ENCODE measurements at regions not wholly inside any gene's neighbourhood (a gene's known extent, or its start where the extent isn't known, plus 50 kb on each side); places are given as distances from the start of the nearest gene placed in this dataset.

DNA sequence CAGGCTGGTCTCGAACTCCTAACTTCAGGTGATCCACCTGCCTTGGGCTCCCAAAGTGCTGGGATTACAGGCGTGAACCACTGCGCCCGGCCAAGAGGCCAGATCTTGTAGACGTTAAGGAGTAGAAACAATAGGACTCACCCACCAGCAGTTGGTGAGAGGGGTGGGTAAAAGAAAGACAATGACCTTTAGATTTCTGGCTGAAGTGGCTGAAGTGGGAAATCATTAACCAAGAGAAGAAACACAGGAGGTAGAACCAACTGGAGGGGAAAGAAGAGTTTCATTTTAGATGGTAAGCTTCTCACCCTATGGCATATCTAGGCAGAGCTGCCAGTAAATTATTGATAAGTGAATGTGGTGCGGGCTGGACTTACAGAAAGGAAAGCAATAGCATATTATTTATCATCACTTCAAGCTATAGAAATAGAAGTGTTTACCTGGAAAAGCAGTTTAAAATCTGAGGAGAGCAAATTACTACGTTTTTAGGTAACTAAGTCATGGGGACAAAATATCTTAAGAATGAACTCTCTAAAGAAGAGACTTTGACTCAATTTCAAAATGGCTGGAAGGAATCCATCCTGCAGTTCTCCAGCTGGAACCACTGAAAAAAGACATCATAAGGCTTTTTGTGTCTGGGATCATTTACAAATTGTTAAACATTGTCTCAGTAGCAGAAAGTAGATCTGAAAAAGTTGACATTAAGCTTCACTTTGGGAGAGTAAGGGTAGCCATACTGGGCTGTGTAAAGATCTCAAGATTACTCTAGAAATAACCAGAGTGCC is 109.6 kb downstream of the ALDH8A1 start:
- Histone ChIP-seq H3K27me3 (ENCODE audit: control insufficient read depth, insufficient read depth, low read length) (no peaks in the 10 kb centered on the region), H3K9me3 (ENCODE audit: control insufficient read depth, low read length) (no peaks in the 10 kb centered on the region), H3K9ac (ENCODE audit: low read length) (no peak overlapping the region), H3K4me3 (ENCODE audit: low read length) (no peak overlapping the region), H3K4me1 (ENCODE audit: control insufficient read depth, insufficient read depth, low read length) (no peaks in the 10 kb centered on the region), H3K36me3 (ENCODE audit: control insufficient read depth, insufficient read depth, low read length) (no peaks in the 10 kb centered on the region)

DNA sequence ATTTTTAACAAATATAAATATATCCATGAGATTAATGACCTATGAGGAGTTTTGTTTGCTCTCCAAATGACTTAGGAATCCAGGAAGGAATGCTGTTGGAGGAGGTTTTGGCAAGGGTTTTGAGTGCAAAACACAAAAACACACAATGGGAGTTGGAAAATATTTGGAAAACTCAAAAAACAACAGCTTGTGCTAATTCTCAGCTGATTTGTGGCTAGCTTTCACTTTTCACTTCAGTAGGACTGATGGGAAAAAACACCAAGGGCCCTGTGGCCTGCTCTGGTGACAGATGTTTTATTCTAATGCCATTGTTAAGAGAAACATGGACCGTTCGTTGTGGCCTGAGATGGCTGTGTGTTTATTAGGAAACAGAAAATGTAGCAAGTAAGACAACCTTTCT is 113.9 kb downstream of the ALDH8A1 start:
- no peak overlapping the region for H3K4me3 ChIP-seq (ENCODE audit: low read length)
- no peaks in the 10 kb centered on the region for H3K9me3 ChIP-seq (ENCODE audit: control insufficient read depth, low read length)
- H3K36me3 ChIP-seq (ENCODE audit: control insufficient read depth, insufficient read depth, low read length), result no peaks in the 10 kb centered on the region
- H3K4me1 ChIP-seq (ENCODE audit: control insufficient read depth, insufficient read depth, low read length), result no peaks in the 10 kb centered on the region
- no peaks in the 10 kb centered on the region for H3K27me3 ChIP-seq (ENCODE audit: control insufficient read depth, insufficient read depth, low read length)
- no peak overlapping the region for H3K9ac ChIP-seq (ENCODE audit: low read length)

DNA sequence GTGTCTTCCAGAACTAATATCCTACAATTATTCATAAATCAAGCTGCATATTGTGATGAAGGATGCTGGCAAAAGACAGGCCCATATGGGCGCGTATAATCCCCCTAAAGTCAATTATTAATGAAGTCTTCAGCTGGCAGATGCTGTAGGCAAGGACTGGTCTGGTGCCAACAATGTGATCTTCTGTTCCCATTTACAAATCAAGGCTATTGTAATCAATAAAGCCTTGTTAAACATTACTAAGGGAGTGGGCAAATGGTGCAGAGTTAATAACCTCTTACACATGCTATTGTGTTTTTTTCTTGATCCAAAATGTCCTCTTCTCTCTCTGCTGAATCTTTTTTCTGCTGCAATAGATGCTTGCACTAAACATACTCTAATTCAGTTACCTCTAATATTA is 119.0 kb downstream of the ALDH8A1 start:
- Histone ChIP-seq H3K4me1 (ENCODE audit: control insufficient read depth, insufficient read depth, low read length) (no peaks in the 10 kb centered on the region), H3K36me3 (ENCODE audit: control insufficient read depth, insufficient read depth, low read length) (no peaks in the 10 kb centered on the region)

DNA sequence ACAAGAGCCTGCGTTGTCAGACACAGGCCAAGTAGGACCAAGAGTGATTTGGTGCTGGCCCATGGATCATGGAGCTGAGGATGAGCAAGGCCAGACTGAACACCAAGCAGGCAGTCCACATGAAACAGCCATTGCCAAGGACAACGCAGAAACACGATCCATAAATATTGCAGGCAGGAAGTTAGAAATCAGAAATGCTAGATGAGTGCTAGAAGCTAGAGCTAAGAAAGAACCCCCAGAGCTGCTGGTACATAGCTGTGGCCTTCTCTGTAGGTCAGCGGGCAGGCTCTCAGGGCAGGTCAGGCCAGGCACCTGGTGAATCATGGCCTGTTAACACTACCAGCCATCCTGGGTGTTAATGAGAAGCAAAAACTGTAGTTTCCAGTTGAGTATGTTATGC is 119.7 kb downstream of the ALDH8A1 start:
- Histone ChIP-seq H3K4me3 (ENCODE audit: low read length) (no peak overlapping the region), H3K9ac (ENCODE audit: low read length) (no peak overlapping the region), H3K4me1 (ENCODE audit: control insufficient read depth, insufficient read depth, low read length) (no peaks in the 10 kb centered on the region), H3K36me3 (ENCODE audit: control insufficient read depth, insufficient read depth, low read length) (no peaks in the 10 kb centered on the region), H3K27me3 (ENCODE audit: control insufficient read depth, insufficient read depth, low read length) (no peaks in the 10 kb centered on the region), H3K9me3 (ENCODE audit: control insufficient read depth, low read length) (no peaks in the 10 kb centered on the region)

More for the DNA sequence above, 119.0 kb downstream of the ALDH8A1 start:
- Histone ChIP-seq H3K9me3 (ENCODE audit: control insufficient read depth, low read length) (no peaks in the 10 kb centered on the region), H3K4me3 (ENCODE audit: low read length) (no peak overlapping the region), H3K27me3 (ENCODE audit: control insufficient read depth, insufficient read depth, low read length) (no peaks in the 10 kb centered on the region), H3K9ac (ENCODE audit: low read length) (no peak overlapping the region)

DNA sequence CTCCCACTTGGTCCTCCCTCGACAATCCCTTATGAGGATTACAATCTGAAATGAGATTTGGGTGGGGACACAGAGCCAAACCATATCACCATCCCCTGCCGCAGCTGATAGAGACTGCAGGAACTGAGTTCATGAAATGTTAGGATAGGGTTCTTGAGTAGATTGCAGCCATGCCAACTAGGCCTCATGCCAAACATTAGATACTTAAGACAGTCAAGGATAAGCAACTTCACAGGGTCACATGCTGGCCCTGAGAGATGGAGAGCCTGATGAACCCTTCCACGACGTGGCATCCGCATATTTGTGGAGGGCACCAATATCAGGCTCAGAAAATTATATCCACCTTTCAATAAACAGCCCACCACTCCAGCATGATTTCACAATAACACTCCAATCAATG is 121.3 kb downstream of the ALDH8A1 start:
- H3K9ac ChIP-seq (ENCODE audit: low read length), result no peak overlapping the region
- H3K36me3 ChIP-seq (ENCODE audit: control insufficient read depth, insufficient read depth, low read length), result no peaks in the 10 kb centered on the region
- no peaks in the 10 kb centered on the region for H3K27me3 ChIP-seq (ENCODE audit: control insufficient read depth, insufficient read depth, low read length)
- H3K4me3 ChIP-seq (ENCODE audit: low read length), result no peak overlapping the region
- no peaks in the 10 kb centered on the region for H3K9me3 ChIP-seq (ENCODE audit: control insufficient read depth, low read length)
- no peaks in the 10 kb centered on the region for H3K4me1 ChIP-seq (ENCODE audit: control insufficient read depth, insufficient read depth, low read length)

DNA sequence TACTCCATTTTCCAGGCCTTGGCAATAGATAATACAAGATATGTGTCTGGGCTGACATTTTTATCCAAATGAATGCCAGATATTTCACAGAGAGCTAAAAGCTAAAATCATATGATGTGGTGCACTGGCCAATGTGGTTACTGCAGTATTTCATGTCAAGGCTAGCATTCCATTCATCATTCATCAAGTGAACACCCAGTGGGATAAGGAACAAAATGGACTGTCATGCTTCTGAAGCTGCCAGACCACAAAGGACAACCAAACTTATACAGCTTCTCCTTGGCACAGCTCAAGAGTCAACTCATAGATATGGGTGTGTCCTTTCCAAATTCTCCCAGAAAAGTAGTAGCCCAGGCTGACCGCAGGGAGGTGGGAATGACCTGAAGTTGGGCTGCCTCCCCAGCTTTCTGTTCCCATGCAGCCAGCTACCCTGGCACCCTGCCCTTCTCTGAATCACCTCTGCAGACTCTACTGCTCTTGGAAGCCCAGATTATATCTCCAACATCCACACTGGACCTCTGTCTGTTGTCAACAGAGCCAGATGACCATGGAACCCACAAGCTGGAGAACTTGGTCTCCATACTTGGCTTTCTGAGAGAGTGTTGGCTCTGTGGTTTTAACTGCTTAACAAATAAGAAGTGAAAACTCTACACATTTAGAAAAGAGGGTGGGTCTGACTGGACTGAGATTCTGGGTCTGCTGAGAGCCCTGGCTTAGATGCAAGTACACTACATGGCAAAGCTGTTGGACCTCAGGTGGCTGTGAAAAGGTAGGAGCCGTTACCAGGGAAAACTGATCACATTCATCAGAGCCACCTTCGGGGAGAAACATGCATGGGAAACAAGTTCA is 122.8 kb downstream of the ALDH8A1 start:
- Histone ChIP-seq H3K9me3 (ENCODE audit: control insufficient read depth, low read length) (no peaks in the 10 kb centered on the region), H3K4me1 (ENCODE audit: control insufficient read depth, insufficient read depth, low read length) (no peaks in the 10 kb centered on the region), H3K4me3 (ENCODE audit: low read length) (no peak overlapping the region), H3K27me3 (ENCODE audit: control insufficient read depth, insufficient read depth, low read length) (no peaks in the 10 kb centered on the region), H3K36me3 (ENCODE audit: control insufficient read depth, insufficient read depth, low read length) (no peaks in the 10 kb centered on the region), H3K9ac (ENCODE audit: low read length) (no peak overlapping the region)

DNA sequence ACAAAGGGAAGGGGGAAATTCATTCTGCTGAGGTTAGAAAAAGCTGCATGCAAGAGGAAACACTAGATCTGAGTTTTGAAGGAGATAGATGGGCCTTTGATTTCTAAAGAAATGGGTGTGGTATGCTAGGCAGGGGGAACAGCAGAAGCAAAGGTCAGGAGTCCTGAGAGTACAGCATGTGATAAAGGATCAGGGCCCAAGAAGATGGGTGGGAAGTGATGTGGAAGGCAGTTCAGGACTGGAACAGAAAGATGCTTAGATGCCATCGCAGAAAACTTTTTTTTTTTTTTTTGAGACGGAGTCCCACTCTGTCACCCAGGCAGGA is 126.2 kb downstream of the ALDH8A1 start:
- H3K36me3 ChIP-seq (ENCODE audit: control insufficient read depth, insufficient read depth, low read length), result no peaks in the 10 kb centered on the region
- no peaks in the 10 kb centered on the region for H3K27me3 ChIP-seq (ENCODE audit: control insufficient read depth, insufficient read depth, low read length)
- no peaks in the 10 kb centered on the region for H3K9me3 ChIP-seq (ENCODE audit: control insufficient read depth, low read length)
- no peak overlapping the region for H3K4me3 ChIP-seq (ENCODE audit: low read length)
- no peak overlapping the region for H3K9ac ChIP-seq (ENCODE audit: low read length)
- no peaks in the 10 kb centered on the region for H3K4me1 ChIP-seq (ENCODE audit: control insufficient read depth, insufficient read depth, low read length)

DNA sequence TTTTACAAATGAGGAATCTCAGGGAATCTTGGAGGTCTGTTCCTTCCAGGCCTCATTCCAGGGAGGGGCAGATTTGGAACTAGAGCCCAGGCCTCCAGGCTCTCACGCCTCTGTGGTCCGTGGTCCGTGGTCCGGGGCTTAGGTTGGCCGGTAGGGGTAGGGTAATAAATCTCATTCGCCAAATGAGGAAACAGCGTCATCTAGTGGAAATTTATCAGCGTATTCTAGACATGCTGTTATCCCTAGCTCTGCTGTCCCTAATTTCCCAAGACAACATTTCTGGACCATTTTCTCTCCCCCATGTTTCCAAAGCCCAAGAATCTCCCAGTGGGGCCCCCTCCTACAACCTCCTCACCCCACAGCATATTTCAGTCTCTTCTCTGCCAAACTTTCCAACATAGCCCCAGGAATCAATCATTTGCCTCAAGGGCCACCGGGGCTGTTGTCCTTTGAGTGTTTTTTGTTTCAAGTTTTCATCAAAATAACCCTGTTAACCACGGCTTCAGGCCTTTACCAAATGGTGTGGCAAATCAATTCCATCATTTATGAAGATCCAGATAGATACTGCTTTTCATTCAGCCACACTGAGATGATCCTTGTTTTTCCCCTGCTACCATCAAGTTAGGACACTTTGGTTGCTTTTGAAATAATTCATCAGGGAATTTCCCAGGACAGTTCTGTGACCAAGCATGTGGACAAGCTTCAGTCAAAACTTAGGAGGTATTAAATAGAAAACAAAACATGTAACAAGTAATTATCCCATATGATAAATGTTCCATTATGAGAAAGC is 126.8 kb downstream of the ALDH8A1 start:
- H3K9me3 ChIP-seq (ENCODE audit: control insufficient read depth, low read length), result no peaks in the 10 kb centered on the region
- no peaks in the 10 kb centered on the region for H3K36me3 ChIP-seq (ENCODE audit: control insufficient read depth, insufficient read depth, low read length)
- no peaks in the 10 kb centered on the region for H3K4me1 ChIP-seq (ENCODE audit: control insufficient read depth, insufficient read depth, low read length)
- no peaks in the 10 kb centered on the region for H3K27me3 ChIP-seq (ENCODE audit: control insufficient read depth, insufficient read depth, low read length)
- no peak overlapping the region for H3K4me3 ChIP-seq (ENCODE audit: low read length)
- H3K9ac ChIP-seq (ENCODE audit: low read length), result peak overlapping the region; percentile 47

DNA sequence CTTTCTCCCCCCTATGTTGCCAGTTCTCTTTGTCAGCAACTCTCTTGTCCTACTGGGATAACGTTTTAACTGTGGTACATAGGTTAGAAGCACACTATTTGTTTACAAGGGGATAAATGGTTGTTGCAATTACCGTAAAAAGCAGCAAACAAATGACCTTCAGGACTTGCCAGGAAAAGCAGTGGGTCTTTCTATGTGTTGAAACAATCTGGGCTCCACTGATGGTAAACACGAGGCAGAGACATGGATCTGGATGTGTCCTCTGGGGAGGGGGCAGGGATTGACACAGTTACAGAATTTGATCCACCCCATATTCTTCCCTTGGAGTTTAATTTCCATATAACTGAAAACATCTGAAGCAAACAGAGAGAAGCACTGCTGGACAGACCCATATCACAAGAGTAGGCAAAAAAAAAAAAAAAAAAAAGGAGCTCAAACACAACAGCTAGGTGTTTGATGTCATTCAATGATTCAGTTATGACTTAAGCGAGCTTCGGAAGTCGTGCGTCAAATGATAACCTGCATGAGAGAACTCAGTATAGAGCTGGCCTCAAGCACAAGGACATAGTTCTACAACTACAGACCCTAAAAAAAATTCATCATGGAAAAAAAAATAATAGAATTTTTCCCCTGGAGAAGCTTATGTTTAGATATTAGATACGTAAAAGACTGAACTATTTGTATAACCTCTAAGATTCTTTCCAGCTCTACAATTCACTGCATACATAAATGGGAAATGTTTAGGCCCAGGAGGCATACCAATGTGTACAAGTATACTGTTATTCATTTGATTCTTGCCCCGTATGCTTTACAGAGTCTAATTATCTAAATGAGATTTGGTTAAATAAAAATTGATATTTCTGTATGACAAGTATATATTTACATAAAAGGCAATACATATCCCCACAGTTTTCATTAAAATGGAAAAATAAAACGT is 127.7 kb downstream of the ALDH8A1 start:
- Histone ChIP-seq H3K27me3 (ENCODE audit: control insufficient read depth, insufficient read depth, low read length) (no peaks in the 10 kb centered on the region), H3K36me3 (ENCODE audit: control insufficient read depth, insufficient read depth, low read length) (no peaks in the 10 kb centered on the region), H3K4me1 (ENCODE audit: control insufficient read depth, insufficient read depth, low read length) (no peaks in the 10 kb centered on the region), H3K4me3 (ENCODE audit: low read length) (no peak overlapping the region), H3K9me3 (ENCODE audit: control insufficient read depth, low read length) (no peaks in the 10 kb centered on the region), H3K9ac (ENCODE audit: low read length) (peak overlapping the region; percentile 47)

DNA sequence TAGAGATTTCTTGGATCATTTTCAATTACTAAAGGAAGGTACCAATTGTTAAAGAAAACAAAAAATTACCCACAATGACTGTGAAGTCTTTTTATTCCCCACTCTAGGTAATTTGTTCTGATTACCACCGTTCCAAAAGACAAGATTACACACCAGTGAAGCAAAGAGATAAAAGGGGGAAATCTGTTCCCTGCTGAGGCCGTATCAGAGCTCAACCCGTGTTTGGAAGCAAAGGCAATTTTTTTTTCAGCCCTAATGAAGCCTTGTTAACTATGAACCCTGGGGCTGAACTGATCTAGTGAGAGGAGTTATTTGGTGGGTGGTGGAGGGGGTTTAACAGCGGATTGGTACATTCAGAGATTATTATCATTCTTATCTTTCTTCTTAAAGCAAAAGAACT is 128.5 kb downstream of the ALDH8A1 start:
- no peaks in the 10 kb centered on the region for H3K9me3 ChIP-seq (ENCODE audit: control insufficient read depth, low read length)
- no peaks in the 10 kb centered on the region for H3K27me3 ChIP-seq (ENCODE audit: control insufficient read depth, insufficient read depth, low read length)
- H3K36me3 ChIP-seq (ENCODE audit: control insufficient read depth, insufficient read depth, low read length), result no peaks in the 10 kb centered on the region
- no peaks in the 10 kb centered on the region for H3K4me1 ChIP-seq (ENCODE audit: control insufficient read depth, insufficient read depth, low read length)
- H3K9ac ChIP-seq (ENCODE audit: low read length), result no peak overlapping the region
- H3K4me3 ChIP-seq (ENCODE audit: low read length), result no peak overlapping the region
